ENCODE measurements at regions not wholly inside any gene's neighbourhood (a gene's known extent, or its start where the extent isn't known, plus 50 kb on each side); places are given as distances from the start of the nearest gene placed in this dataset.

DNA sequence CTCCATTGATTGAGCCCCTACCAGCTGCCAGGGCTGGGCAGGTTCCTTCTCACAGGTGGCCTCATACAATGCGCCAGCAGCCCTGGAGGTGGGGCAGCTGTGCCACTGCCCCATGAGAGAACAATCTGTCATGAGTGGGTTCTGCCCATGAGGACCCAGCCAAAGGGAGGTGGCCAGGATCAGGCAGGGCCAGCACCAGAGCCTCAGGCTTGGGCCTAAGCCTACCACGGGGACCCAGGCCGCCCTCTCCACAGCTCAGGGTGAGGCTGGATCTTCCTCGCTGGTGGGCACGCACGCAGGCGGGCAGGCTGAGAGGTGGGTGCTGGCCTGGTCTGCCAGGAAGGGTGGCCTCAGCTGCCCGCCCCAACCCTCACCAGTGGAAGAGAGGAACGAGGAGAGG lies 110.7 kb downstream of the KIF26A start:
- TF ChIP-seq, protein P1, sequence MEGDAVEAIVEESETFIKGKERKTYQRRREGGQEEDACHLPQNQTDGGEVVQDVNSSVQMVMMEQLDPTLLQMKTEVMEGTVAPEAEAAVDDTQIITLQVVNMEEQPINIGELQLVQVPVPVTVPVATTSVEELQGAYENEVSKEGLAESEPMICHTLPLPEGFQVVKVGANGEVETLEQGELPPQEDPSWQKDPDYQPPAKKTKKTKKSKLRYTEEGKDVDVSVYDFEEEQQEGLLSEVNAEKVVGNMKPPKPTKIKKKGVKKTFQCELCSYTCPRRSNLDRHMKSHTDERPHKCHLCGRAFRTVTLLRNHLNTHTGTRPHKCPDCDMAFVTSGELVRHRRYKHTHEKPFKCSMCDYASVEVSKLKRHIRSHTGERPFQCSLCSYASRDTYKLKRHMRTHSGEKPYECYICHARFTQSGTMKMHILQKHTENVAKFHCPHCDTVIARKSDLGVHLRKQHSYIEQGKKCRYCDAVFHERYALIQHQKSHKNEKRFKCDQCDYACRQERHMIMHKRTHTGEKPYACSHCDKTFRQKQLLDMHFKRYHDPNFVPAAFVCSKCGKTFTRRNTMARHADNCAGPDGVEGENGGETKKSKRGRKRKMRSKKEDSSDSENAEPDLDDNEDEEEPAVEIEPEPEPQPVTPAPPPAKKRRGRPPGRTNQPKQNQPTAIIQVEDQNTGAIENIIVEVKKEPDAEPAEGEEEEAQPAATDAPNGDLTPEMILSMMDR (conservative IDR thresholded peaks at IDR 0.05 in 1 of 2, IDR thresholded peaks at IDR 0.05 in 1 of 2; ENCODE audit: low read depth in 1 of 2, low read length in 2 of 2) = no peak
- TF ChIP-seq EZH2 (IDR thresholded peaks at IDR 0.05; ENCODE audit: low read length, missing control alignments) = no peak
